ENCODE measurements at regions not wholly inside any gene's neighbourhood (a gene's known extent, or its start where the extent isn't known, plus 50 kb on each side); places are given as distances from the start of the nearest gene placed in this dataset.

GRCh38 chr20:50368813-50369224 is 141.4 kb upstream of the PTPN1 start:
- no peak overlapping the region for H3K27ac ChIP-seq (ENCODE audit: low read length)
- CTCF ChIA-PET, result no interaction called here
- no peaks in the 10 kb centered on the region for H3F3A ChIP-seq (ENCODE audit: low read length, unreplicated experiment)
- H3K9me3 ChIP-seq (ENCODE audit: low read length), result no peaks in the 10 kb centered on the region
- no peaks in the 10 kb centered on the region for H3K79me2 ChIP-seq (ENCODE audit: low read length)
- no peaks in the 10 kb centered on the region for H3K27me3 ChIP-seq (ENCODE audit: low read length)
- peaks cover 26% of the 10 kb centered on the region for H3K4me1 ChIP-seq (ENCODE audit: insufficient read depth, low read length)
- no peaks in the 10 kb centered on the region for H3K36me3 ChIP-seq (ENCODE audit: low read depth, low read length)
- DNase-seq (no peak), ATAC-seq (no peak)
- TF ChIP-seq EZH2phosphoT487 (IDR thresholded peaks at IDR 0.05; ENCODE audit: borderline replicate concordance, low read length) (no peak), EZH2 (IDR thresholded peaks at IDR 0.05; ENCODE audit: low read length, unreplicated experiment) (no peak), CTCF (conservative IDR thresholded peaks at IDR 0.05; ENCODE audit: low read depth, low read length) (no peak)
- intact Hi-C loops (cut with micrococcal nuclease), result no loop called here
- POLR2A ChIA-PET (ENCODE audit: unreplicated experiment), result no interaction called here
- BruUV-seq (replicated peaks), result no TSS peak
- no peak overlapping the region for H3K4me2 ChIP-seq (ENCODE audit: low read length)
- no peak overlapping the region for H3K4me3 ChIP-seq (ENCODE audit: low read length)
- no peaks in the 10 kb centered on the region for H4K20me1 ChIP-seq (ENCODE audit: low read length)
- no peaks in the 10 kb centered on the region for H3K9me2 ChIP-seq (replicated peaks; ENCODE audit: low read length)
- no peak overlapping the region for H3K9ac ChIP-seq (ENCODE audit: low read length)
- no peak overlapping the region for H2AFZ ChIP-seq (ENCODE audit: low read length)

DNA sequence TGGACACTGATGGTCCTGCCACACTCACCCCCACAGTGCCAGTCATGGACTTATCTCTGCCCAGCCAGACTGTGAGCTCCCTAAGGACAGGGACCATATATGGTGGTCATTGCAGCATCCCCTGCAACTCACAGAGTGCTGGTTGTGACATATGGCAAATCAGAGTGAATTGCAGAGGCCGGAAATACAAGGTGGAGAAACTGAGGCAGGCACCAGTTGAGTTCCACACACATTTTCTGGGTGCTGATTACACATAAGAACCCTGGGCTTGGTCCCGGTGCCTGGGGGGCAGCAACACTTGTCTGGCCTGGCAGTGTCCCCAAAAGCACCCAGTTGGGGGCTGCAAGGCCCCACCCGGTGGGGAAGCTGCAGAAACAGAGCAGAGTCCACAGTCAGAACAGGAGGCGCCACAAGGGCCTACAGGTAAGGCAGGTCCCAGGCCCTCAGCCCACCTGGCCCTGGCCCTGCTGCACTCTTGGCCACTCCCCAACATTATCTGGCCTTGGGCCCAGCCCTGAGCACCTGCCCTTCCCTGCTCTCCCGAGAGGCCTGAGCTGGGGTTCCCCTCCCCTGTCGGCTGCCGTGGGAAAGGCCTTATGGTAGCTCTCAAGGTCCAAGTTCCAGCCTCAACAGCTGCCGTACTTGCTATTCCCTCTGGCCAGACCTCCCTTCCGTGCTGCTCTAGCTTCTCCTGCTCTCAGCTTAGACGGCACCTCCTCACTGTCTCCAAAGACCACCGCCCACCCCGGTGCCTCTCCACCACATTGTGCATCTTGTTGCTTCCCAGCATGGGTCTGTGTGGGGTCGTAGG is 140.8 kb upstream of the PTPN1 start:
- POLR2A ChIA-PET (ENCODE audit: unreplicated experiment), result no interaction called here
- BruUV-seq (replicated peaks), result no TSS peak
- no peak overlapping the region for H3K27ac ChIP-seq (ENCODE audit: low read length)
- CTCF ChIA-PET, result no interaction called here
- no peaks in the 10 kb centered on the region for H3K27me3 ChIP-seq (ENCODE audit: low read length)
- no peak for DNase-seq
- no peaks in the 10 kb centered on the region for H3K9me3 ChIP-seq (ENCODE audit: low read length)
- no peaks in the 10 kb centered on the region for H4K20me1 ChIP-seq (ENCODE audit: low read length)
- H2AFZ ChIP-seq (ENCODE audit: low read length), result no peak overlapping the region
- no peaks in the 10 kb centered on the region for H3K79me2 ChIP-seq (ENCODE audit: low read length)
- H3K4me3 ChIP-seq (ENCODE audit: low read length), result no peak overlapping the region
- intact Hi-C loops (cut with micrococcal nuclease), result no loop called here
- no peaks in the 10 kb centered on the region for H3K36me3 ChIP-seq (ENCODE audit: low read depth, low read length)
- no peak overlapping the region for H3K9ac ChIP-seq (ENCODE audit: low read length)
- no peaks in the 10 kb centered on the region for H3F3A ChIP-seq (ENCODE audit: low read length, unreplicated experiment)
- H3K4me1 ChIP-seq (ENCODE audit: insufficient read depth, low read length), result peaks cover 32% of the 10 kb centered on the region
- TF ChIP-seq EZH2phosphoT487 (IDR thresholded peaks at IDR 0.05; ENCODE audit: borderline replicate concordance, low read length), result no peak
- no peak for TF ChIP-seq EZH2 (IDR thresholded peaks at IDR 0.05; ENCODE audit: low read length, unreplicated experiment)
- TF ChIP-seq CTCF (conservative IDR thresholded peaks at IDR 0.05; ENCODE audit: low read depth, low read length), result no peak
- no peak for ATAC-seq
- H3K9me2 ChIP-seq (replicated peaks; ENCODE audit: low read length), result no peaks in the 10 kb centered on the region
- no peak overlapping the region for H3K4me2 ChIP-seq (ENCODE audit: low read length)

DNA sequence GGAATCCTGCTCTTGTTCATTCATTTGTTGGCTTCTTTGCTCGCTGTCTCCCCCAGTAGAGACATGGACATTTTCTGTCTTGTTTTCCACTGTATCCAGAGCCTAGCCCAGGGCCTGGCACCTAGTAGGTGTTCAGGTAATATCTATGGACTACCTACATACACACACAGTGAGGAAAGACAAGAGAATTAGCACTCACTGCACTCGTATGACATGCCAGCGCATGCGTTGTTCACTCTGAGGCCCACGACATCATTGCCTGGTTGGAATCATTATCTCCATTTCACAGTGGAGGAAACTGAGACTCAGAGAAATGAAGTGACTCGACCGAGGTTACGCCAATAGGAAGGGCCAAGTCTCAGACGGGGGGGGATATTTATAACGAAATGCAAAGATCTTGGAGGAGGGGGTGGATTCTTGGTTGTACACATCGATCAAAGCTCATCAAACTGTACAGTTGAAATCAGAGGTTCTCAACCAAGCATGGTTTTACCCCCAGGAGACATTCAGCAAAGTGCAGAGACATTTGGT is 140.1 kb upstream of the PTPN1 start:
- DNase-seq, result no peak
- Histone ChIP-seq H3K4me1 (ENCODE audit: insufficient read depth, low read length) (peaks cover 35% of the 10 kb centered on the region), H2AFZ (ENCODE audit: low read length) (no peak overlapping the region), H3K79me2 (ENCODE audit: low read length) (no peaks in the 10 kb centered on the region), H3K9me3 (ENCODE audit: low read length) (no peaks in the 10 kb centered on the region), H3K27me3 (ENCODE audit: low read length) (no peaks in the 10 kb centered on the region), H3K4me2 (ENCODE audit: low read length) (no peak overlapping the region), H3K36me3 (ENCODE audit: low read depth, low read length) (no peaks in the 10 kb centered on the region), H3K9ac (ENCODE audit: low read length) (no peak overlapping the region), H3K4me3 (ENCODE audit: low read length) (no peak overlapping the region), H3K9me2 (replicated peaks; ENCODE audit: low read length) (no peaks in the 10 kb centered on the region), H4K20me1 (ENCODE audit: low read length) (no peaks in the 10 kb centered on the region), H3F3A (ENCODE audit: low read length, unreplicated experiment) (no peaks in the 10 kb centered on the region), H3K27ac (ENCODE audit: low read length) (no peak overlapping the region)
- intact Hi-C loops (cut with micrococcal nuclease), result no loop called here
- TF ChIP-seq CTCF (conservative IDR thresholded peaks at IDR 0.05; ENCODE audit: low read depth, low read length) (no peak), EZH2phosphoT487 (IDR thresholded peaks at IDR 0.05; ENCODE audit: borderline replicate concordance, low read length) (no peak), EZH2 (IDR thresholded peaks at IDR 0.05; ENCODE audit: low read length, unreplicated experiment) (no peak)
- CTCF ChIA-PET, result no interaction called here
- BruUV-seq (replicated peaks), result no TSS peak
- no peak for ATAC-seq
- POLR2A ChIA-PET (ENCODE audit: unreplicated experiment), result no interaction called here
